ENCODE measurements at regions not wholly inside any gene's neighbourhood (a gene's known extent, or its start where the extent isn't known, plus 50 kb on each side); places are given as distances from the start of the nearest gene placed in this dataset.

GRCh38 chrX:20369468-20369867 is 102.8 kb upstream of the RPS6KA3 start:
- TF ChIP-seq CTCF (IDR thresholded peaks at IDR 0.05), result no peak
- no peak for TF ChIP-seq POLR2A (IDR thresholded peaks at IDR 0.05)
